PFSK-1 (cell line): ENCODE measurements at regions not wholly inside any gene's neighbourhood (a gene's known extent, or its start where the extent isn't known, plus 50 kb on each side); places are given as distances from the start of the nearest gene placed in this dataset.

Source experiments
- FOXP2 ChIP-seq: optimal IDR thresholded peaks from 2 replicates; pipeline ENCODE3; 2011; ENCODE audit warnings: borderline replicate concordance, control low read depth, inconsistent platforms; ENCODE audit not compliant: insufficient read depth; ENCODE audit errors: extremely low read length, extremely low read depth
- POLR2AphosphoS5 ChIP-seq: IDR thresholded peaks from 2 replicates; pipeline ENCODE4 v1.6.1; 2012; ENCODE audit warnings: low read depth, mild to moderate bottlenecking, control low read depth, low read length, moderate library complexity
- REST ChIP-seq, 2 experiments: IDR thresholded peaks; 2 replicates each; pipeline versions ENCODE4 v1.6.1 to v1.8.0; 2011 to 2012; ENCODE audit warnings: low read depth in 2 of 2, low read length in 2 of 2, control low read depth in 1 of 2, inconsistent platforms in 1 of 2, mild to moderate bottlenecking in 1 of 2, moderate library complexity in 1 of 2; ENCODE audit not compliant: insufficient read depth in 1 of 2
- SIN3A ChIP-seq: IDR thresholded peaks from 2 replicates; pipeline ENCODE4 v1.6.1; 2012; ENCODE audit warnings: mild to moderate bottlenecking, low read length, moderate library complexity, borderline replicate concordance; ENCODE audit not compliant: insufficient read depth
- TAF1 ChIP-seq: IDR thresholded peaks from 2 replicates; pipeline ENCODE4 v1.6.1; 2012; ENCODE audit warnings: low read length, control low read depth, borderline replicate concordance; ENCODE audit not compliant: insufficient read depth

DNA sequence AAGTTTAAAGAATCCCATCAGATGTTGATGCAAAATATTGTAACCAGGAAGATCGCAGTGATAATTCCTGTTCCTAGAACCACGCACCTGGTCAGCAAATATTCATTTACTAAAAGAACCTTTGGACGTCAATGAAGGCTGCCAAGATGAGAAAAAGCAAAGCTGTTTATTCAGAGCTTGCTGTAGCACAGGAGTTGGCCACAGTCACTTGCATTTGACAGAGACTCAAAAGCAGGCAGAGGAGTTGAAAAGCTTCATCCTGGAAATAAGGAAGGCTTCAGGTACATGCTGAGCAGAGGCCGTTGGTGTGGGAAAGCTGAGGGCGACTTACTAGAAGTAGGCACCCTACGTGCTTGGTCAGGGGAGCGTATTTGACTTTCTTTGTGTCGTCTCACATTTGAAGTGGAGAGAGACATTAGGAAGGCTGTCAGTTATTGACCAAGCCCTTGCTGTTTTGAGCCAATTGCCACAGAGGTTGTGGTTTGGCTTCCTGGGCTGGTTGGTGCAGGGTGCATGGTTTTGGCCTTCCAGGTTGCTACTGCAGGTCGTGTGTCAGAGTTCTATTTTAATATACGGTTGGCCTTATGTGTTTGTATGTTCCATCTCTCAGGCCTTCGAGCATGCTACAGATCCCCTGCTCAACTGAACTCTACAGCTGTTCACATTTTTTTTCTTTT, 289.6 kb downstream of the METTL4 start:
- TF ChIP-seq REST (IDR thresholded peaks at IDR 0.05; ENCODE audit: insufficient read depth in 1 of 2, low read depth in 2 of 2, low read length in 2 of 2) (no peak), TAF1 (no peak), SIN3A (no peak), POLR2AphosphoS5 (no peak), FOXP2 (no peak)

DNA sequence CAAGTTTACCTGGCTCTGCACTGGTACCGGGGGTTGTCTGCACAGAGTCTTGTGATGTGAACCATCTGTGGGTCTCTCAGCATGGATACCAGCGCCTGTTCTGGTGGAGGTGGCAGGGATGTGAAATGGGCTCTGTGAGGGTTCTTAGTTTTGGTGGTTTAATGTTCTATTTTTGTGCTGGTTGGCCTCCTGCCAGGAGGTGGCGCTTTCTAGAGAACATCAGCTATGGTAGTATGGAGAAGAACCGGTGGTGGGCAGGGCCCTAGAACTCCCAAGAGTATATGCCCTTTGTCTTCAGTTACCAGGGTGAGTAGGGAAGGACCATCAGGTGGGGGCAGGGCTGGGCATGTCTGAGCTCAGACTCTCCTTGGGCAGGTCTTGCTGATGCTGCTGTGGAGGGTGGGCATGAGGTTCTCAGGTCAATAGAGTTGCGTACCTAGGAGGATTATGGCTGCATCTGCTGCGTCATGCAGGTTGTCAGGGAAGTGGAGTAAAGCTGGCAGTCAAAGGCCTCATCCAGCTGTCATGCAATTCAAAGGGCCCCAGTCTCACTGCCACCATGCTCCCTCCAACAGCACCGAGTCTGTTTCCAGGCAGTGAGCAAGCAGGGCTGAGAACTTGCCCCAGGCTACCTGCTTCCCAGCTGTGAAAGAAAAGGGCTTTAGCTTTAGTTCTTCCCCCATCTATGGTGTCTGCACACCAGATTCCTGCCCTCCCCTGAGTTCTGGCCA, 278.0 kb downstream of the METTL4 start:
- TF ChIP-seq REST (IDR thresholded peaks at IDR 0.05; ENCODE audit: insufficient read depth in 1 of 2, low read depth in 2 of 2, low read length in 2 of 2) (no peak), TAF1 (no peak)

DNA sequence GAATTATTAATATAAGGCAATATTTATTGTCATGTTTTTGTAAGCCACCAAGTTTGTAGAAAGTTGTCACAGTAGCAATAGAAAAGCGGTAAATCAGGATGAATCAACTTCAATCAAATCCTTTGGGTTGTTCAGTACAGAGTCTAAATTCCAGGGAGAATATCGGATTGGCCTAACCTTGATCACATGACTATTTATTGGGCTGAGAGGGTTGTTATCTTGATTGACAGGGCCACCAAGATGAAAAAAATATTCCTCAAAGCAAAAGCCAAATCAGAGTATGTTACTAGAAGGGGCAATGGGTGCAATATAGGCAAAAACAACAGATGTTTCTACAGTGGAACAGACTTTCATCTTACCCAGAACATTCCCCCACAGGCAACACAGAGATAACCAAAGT, 270.0 kb downstream of the METTL4 start:
- no peak for TF ChIP-seq SIN3A
- TF ChIP-seq POLR2AphosphoS5, result no peak
- TF ChIP-seq TAF1, result no peak
- no peak for TF ChIP-seq REST (IDR thresholded peaks at IDR 0.05; ENCODE audit: insufficient read depth in 1 of 2, low read depth in 2 of 2, low read length in 2 of 2)
- TF ChIP-seq FOXP2, result no peak

- TF ChIP-seq REST (IDR thresholded peaks at IDR 0.05; ENCODE audit: insufficient read depth in 1 of 2, low read depth in 2 of 2, low read length in 2 of 2) (no peak), SIN3A (no peak), TAF1 (no peak), FOXP2 (no peak), POLR2AphosphoS5 (no peak)
These were observed 269.3 kb downstream of the METTL4 start for GRCh38 chr18:2302012-2302411.
